HG02884 (cell line): ENCODE measurements at regions not wholly inside any gene's neighbourhood (a gene's known extent, or its start where the extent isn't known, plus 50 kb on each side); places are given as distances from the start of the nearest gene placed in this dataset.
"Not testable (repeated sequence)": the region's sequence is repeated elsewhere in the genome, so short reads cannot be mapped to it uniquely, and the experiment has no call there.

Experiments used
- ATAC-seq: cut with Tn5 transposase; IDR thresholded peaks from one replicate; pipeline ENCODE4 v1.9.1; 2021; ENCODE audit warnings: mild to moderate bottlenecking, moderate library complexity; ENCODE audit not compliant: unreplicated experiment

DNA sequence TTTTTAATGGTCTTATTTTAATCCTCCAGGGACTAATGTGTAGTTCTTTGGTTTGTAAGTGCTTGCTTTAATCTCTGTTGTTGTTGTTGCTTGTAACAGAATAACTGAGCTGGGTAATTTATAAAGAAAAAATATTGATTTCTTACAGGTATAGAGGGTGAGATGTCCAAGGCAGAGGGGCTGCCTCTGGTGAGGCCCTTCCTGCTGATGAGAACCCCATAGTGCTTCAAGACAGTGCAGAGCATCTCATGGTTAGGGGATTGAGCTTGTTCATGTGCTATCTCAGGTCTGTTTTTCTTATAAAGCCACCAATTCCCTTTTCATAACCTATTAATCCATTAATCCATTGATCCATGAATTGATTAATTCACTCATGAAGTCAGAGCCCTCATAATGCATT is 516.3 kb upstream of the KCND2 start:
- no peak for ATAC-seq

DNA sequence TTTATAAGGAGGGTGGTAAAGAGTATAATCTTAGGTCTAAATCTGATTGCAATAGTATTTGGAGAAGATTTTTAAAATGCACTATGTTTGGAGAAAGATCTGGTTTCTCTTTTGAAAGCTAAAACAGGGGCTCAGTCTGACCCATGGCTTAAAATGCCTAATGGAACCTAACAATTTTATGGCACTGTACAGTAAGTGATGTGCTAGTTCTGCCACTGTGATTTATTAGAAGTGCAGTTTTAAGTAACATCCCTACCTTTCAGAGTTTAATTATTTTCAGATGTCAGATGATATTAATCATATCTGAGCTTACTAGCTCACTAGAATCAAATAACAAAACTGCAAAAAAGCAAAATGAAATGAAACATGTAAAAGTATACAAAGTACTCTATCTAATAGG is 514.7 kb upstream of the KCND2 start:
- ATAC-seq, result no peak

DNA sequence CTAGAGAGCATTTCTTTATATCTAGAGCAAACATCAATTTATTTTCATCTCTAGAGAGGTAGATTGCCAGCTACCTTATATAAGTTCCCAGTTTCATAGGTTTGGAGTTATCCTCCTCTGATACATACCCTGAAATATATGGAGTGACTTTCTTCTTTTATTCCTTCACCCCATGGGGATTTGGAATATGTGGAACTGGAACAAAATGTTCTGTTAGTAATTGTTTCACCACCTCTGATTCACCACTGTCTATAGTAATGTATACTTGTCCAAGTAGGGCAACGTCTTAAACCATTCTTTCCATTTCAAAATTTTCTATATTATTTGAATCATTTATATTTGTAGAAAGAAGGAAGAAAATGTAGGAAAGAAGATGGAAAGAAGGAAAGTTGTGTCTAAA is 511.2 kb upstream of the KCND2 start:
- ATAC-seq, result no peak

DNA sequence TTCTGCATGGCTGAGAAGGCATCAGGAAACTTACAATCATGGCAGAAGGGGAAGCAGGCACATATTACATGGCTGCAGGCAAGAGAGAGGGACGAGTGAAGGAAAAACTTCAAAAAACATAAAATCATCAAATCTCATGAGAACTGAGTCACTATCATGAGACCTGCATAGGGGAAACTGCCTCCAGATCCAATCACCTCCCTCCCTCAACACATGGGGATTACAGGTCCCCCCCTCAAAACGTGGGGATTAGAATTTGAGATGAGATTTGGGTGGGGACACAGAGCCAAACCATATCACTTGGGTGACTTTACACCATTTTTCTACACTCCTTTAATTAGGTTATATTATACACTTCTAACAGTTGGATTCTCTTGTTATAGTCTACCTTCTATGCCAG is 490.7 kb upstream of the KCND2 start:
- ATAC-seq, result no peak

DNA sequence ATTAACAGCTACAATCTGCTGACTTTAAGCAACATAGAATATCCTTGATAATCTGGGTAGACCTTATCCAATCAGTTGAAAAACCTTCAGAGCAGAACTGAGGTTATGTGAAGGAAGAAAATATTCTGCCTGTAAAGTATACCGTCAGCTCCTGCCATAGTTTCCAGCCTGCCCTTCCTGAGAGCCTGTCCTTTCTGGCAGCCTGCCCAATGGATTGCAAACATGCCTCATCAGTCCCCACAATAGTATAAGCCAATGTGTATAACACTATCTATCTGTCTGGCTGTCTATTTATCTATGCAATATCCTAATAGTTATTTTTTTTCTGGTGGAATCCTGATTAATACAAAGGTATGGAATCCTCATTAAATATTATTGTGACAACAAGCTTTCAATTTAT is 489.2 kb upstream of the KCND2 start:
- ATAC-seq, result no peak

DNA sequence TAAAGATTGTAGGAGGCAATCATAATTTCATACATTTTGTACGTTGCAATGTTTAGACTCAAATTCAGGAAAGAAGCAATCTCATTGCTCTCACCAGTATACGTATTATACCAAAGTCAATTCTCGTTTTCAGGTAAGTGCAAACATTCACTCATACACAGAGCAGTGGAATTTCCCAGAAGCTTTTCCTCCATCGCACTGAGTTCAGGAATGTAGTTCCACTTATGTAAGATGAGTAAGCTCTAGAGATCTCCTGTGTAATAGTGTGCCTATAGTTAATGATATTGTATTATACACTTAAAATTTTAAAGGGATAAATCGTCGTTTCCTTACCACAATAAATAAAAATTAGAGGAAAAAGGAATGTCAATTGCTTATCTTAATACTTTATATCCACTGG is 470.8 kb upstream of the KCND2 start:
- no peak for ATAC-seq

DNA sequence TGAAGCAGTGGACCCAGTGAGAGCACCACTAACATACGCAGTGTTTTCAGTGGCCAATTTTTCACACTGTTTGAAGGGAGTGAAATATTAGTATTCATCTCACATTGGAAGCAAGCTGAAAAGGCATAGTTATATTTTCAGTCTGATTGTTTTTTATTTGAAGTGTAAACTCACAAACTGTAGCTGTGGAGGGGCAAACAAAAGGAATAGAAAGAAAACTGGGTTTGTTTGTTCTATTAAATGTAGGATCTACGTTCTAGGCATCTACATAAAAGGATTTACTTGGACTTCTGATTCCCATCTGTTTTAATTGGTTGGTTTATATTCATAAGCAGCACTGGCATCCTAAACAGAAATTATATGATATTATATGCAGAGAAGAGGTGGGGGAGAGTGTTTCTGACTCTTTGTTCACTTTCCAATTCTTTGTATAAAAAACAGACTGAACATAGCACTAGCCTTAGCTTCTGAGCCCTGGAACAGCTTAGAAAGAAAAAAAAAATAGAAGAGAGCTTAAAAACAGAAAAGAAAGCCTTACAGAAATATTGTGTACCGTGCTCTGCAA is 447.8 kb upstream of the KCND2 start:
- no peak for ATAC-seq

DNA sequence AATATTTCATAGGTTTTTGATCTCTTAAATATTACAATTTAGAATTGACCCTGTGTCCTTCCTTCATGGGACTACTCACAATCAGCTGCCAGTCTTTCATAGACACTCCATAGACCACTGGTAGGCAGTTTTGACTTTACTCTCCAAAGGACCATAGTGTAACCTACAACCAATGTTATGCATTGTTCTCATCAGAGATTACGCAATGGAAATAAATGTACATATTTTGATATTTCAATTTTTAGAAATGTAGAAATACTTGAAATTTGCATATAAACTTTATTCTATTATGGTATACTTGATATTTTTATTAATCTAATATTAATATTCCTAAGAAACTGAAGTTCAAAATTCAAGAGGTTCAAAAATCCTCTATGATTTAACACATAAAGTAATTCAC is 446.4 kb upstream of the KCND2 start:
- ATAC-seq, result no peak

DNA sequence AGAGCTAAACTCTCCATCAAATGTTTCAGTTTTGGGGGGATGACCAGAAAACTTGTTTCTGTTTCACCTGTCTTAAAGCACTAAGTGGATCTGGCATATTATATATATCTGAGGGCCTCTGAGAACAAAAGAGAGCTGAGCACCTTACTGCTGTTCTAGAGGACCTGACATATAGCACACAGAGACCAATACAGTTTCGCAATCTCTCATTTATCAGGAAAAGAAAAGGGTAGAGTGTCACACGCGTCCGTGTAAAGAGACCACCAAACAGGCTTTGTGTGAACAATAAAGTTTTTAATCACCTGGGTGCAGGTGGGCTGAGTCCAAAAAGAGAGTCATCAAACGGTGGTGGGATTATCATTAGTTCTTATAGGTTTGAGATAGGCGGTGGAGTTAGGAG is 434.5 kb upstream of the KCND2 start:
- no peak for ATAC-seq

DNA sequence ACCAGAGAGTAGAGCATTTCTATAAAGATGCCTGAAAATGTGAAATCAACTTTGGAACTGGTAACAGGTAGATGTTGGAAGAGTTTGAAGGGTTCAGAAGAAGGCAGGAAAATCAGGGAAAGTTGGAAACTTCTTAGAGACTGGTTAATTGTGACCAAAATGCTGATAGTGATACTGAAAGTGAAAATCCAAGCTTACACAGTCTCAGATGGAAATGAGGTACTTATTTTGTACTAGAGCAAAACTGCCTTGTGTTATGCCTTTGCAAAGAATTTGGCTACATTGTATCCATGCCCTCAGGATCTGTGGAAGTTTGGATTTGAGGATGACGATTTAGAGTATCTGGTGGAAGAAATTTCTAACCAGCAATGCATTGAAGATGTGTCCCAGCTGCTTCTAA is 430.6 kb upstream of the KCND2 start:
- peak; percentile 63 for ATAC-seq

DNA sequence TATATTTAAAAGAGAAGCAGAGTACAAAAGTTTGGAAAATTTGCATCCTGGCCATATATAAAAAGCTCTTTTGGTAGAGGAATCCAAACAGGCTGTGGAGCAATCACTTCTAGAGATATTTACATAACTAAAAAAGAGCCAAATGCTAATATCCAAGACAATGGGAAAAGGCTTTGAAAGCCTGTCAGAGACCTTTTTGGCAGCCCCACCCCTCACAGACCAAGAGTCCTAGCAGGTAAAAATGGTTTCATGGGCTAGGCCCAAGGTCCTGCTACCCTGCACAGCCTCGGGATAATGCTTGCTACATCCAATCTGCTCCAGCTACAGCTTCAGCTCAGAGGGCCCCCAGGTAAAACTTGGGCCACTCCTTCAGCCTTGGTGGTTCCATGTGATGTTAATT is 430.2 kb upstream of the KCND2 start:
- ATAC-seq, result no peak

DNA sequence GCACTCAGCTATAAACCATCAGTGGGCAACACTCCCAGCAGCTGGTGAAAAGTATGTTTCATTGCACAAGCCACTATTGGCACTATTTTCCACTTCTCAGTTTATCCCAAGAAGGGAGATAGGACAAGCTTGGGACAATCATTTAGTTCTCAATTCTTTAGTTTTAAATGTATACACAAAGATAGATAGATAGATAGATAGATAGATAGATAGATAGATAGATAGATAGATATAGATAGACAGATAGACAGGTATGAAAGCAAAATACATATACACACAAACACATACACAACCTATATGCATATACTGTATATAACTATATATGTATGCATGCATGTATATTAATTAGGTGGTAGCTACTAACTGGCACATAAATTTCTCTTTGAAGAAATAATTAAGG is 411.6 kb upstream of the KCND2 start:
- no peak for ATAC-seq

DNA sequence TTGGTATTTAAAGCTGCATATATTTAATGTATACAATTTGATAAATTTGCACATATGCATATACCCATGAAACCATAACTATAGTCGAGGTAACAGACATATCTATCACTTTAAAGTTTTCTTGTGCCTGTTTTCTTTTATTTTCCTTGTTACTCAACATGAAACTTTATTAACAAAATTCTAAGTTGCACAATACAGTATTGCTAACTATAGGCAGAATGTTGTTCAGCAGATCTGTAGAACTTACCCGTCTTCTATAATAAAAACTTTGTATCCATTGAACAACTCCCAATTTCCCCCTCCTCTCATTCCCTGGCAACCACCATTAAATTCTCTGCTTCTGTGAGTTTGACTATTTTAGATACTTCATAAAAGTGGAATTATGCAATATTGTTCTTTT is 404.6 kb upstream of the KCND2 start:
- no peak for ATAC-seq

DNA sequence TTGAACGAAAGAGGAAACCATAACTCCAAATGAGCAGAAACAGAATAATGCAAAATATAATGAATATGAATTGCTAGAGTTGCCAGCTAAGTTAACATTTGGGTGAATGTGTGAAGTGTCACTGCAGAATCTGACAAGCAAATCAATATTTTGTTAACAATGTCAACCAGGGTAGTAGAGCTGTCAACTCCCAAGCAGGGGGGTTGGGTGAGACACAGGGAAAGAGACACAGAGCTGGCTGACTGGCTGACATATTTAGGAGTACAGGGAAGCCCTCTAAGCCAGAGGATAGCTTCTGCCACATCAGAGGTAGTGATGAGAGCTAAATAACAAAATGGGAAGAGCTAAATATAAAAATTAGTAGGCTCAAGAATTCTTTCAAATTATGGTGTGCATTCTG is 393.1 kb upstream of the KCND2 start:
- ATAC-seq, result no peak

DNA sequence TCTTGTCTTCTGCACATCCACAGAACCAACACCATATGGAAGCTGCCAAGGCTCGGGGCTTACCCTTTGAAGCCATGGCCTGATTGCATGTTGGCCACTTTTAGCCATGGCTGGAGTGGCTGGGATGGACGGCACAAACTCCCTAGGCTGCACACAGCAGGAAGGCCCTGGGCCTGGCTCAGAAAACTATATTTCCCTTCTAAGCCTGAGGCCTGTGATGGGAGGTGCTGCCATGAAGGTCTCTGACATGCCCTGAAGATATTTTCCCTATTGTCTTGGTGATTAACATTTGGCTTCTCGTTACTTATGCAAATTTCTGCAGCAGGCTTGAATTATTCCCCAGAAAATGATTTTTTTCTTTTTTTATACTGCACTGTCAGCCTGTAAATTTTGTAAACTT is 387.0 kb upstream of the KCND2 start:
- ATAC-seq, result no peak

DNA sequence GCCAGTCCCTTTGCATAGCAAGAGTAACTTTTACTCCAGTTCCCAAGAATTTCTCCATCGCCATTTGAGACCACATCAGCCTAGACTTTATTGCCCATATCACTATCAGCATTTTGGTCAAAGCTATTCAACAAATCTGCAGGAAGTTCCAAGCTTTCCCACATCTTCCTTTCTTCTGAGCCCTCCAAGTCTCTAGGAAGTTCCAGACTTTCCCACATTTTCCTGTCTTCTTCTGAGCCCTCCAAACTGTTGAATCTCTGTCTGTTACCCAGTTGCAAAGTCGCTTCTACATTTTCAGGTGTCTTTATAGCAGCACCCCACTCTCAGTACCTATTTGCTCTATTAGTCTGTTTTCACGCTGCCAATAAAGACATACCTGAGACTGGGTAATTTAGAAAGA is 386.4 kb upstream of the KCND2 start:
- ATAC-seq, result not testable (repeated sequence)

DNA sequence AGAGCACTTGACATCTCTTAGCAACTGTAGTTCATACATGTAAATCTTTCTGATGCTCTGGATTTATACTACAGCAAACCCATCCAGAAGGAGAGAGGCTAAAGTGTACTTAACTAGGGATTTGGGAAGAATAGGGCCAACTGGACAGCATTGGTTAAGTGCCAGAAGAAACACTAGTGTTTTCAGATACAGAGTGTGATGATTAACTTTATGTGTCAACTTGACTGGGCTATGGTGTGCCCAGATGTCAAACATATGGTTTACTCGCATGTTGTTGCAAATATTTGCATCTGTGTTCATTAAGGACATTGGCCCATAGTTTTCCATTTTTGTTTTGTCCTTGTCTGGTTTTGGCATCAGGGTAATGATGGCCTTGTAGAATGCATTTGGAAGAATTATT is 384.7 kb upstream of the KCND2 start:
- ATAC-seq, result no peak

DNA sequence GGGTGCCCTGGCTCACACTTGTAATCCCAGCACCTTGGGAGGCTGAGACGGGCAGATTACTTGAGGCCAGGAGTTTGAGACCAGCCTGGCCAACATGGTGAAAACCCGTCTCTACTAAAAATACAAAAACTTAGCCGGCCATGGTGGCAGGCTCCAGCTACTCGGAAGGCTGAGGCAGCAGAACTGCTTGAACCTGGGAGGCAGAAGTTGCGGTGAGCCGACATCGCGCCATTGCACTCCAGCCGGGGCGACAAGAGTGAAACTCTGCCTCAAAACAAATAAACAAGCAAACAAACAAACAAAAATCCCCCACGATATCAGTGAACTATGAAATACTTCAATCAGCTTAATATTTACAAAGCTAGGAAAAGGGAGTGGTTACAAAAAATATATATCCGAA is 382.3 kb upstream of the KCND2 start:
- ATAC-seq, result no peak

DNA sequence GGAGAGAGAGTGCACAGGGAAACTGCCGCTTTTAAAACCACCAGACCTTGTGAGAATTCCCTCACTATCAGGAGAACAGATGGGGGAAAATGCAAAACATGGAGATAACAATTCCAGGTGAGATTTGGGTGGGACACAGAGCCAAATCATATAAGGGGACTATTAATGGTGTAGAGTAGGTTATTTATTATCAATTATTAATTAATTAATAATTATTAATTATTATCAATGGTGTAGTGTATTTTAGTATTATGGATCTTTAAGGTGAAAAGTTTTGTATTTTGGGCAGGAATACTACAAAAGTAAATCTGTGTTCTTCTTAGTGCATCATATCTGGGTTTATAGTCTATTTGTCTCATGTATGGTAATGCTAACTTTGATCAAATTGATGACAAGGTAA is 377.7 kb upstream of the KCND2 start:
- no peak for ATAC-seq

DNA sequence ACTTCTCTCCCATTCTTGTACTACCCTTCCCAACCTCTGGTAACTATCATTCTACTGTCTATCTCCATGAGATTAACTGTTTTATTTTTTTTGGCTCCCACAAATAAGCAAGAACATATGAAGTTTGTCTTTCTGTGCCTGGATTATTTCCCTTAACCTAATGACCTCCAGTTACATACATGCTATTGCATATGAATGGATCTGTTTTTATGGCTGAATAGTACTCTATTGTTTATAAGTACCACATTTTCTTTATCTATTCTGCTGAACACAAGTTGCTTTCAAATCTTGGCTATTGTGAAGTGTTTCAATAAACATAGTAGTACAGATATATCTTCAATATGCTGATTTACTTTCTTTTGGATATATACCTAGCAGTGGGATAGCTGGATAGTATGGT is 376.6 kb upstream of the KCND2 start:
- ATAC-seq, result no peak

DNA sequence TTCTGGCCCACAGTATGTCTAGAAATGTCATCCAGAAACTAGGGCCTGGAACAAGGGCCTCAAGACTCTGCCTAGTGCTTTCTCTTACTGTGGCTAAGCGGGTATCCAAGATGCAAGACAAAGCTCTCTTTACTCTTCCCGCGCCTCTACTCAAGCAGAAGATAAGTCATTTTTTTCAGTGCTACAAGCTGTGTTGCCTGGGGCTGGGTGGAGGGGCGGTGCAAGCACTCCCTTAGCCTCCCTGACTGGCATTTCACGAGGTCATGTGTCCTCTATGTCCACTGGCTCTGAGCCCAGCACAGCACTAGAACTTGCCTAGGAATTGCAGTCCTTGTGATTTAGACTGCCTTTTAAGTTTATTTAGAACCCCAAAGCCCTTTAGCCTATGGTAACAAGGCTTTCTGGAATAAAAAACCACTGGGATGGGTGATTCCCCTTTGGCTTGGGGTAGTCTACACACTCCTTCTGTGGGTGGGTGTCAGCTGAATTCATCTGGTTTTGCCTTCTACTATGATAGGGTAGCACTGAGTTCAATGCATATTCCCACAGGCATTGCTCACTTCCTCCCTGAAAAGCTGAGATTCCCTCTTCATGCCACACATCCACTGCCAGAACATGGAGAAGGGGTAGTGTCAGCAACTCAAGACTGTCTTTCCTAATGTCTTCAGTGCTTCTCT is 371.8 kb upstream of the KCND2 start:
- ATAC-seq, result no peak

DNA sequence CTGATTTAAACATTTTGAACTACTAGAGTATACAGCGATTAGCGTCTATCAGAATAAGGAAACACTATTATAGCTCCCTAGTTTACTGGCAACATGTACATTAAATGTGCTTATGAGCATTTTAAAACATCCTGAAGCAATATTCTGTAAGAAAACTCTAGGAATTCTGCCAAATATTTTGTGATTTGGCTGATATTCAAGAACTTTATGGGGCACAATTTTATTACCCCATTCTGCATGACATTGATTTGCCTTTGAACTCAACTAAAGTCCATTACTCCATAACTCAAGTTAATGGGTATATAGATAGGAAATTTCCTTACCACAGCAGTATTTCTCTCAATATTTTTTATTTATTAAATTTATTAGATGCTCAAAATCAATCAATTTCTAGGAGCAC is 369.9 kb upstream of the KCND2 start:
- no peak for ATAC-seq

DNA sequence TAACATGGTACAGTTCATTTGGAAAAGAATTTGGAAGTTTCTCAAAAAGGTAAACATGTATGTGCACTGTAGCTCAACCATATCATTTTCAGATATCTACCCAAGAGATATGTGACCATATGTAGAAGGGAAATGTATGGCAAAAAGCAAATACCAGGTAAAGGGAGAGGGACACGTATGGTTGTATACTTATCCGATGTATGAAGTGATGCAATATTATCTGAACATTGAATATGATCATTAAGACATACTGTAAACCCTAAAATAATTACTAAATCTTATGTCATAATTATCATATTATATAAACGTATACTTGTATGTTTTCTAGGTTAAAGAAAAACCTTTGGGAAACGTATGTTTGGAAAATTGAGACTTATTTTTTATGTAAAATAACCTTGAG is 367.5 kb upstream of the KCND2 start:
- no peak for ATAC-seq
